ENCODE measurements at regions not wholly inside any gene's neighbourhood (a gene's known extent, or its start where the extent isn't known, plus 50 kb on each side); places are given as distances from the start of the nearest gene placed in this dataset.

DNA sequence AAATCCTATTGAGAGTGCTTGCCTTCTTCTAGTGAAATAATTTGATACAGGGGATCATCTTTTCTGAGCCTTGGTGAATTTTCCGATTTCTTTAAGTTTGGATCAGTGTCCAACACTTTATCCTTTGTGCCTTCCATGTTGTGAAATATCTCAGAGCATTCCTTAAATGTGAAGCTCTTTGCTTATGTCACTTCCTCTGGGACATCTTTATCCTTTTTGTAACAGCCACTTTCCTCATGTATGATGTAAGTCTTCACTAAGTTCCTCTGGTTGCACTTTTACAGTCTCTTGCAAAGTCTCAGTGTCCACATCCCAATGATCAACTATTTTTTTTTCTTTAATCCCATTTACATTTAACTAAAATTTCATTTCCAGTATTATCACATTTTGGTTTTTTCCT lies 254.2 kb downstream of the EN1 start (continued):
- TF ChIP-seq, protein P1, sequence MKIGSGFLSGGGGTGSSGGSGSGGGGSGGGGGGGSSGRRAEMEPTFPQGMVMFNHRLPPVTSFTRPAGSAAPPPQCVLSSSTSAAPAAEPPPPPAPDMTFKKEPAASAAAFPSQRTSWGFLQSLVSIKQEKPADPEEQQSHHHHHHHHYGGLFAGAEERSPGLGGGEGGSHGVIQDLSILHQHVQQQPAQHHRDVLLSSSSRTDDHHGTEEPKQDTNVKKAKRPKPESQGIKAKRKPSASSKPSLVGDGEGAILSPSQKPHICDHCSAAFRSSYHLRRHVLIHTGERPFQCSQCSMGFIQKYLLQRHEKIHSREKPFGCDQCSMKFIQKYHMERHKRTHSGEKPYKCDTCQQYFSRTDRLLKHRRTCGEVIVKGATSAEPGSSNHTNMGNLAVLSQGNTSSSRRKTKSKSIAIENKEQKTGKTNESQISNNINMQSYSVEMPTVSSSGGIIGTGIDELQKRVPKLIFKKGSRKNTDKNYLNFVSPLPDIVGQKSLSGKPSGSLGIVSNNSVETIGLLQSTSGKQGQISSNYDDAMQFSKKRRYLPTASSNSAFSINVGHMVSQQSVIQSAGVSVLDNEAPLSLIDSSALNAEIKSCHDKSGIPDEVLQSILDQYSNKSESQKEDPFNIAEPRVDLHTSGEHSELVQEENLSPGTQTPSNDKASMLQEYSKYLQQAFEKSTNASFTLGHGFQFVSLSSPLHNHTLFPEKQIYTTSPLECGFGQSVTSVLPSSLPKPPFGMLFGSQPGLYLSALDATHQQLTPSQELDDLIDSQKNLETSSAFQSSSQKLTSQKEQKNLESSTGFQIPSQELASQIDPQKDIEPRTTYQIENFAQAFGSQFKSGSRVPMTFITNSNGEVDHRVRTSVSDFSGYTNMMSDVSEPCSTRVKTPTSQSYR (CRISPR knock-in tag; IDR thresholded peaks at IDR 0.05) = no peak
- TF ChIP-seq ZNF416 (CRISPR knock-in tag; IDR thresholded peaks at IDR 0.05) = no peak
- no peak for TF ChIP-seq HMGA2 (CRISPR knock-in tag; IDR thresholded peaks at IDR 0.05)
- TF ChIP-seq JUN (CRISPR knock-in tag; IDR thresholded peaks at IDR 0.05) = no peak
- TF ChIP-seq, protein P2, sequence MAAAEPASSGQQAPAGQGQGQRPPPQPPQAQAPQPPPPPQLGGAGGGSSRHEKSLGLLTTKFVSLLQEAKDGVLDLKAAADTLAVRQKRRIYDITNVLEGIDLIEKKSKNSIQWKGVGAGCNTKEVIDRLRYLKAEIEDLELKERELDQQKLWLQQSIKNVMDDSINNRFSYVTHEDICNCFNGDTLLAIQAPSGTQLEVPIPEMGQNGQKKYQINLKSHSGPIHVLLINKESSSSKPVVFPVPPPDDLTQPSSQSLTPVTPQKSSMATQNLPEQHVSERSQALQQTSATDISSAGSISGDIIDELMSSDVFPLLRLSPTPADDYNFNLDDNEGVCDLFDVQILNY (CRISPR knock-in tag; IDR thresholded peaks at IDR 0.05) = no peak
- TF ChIP-seq, protein P3, sequence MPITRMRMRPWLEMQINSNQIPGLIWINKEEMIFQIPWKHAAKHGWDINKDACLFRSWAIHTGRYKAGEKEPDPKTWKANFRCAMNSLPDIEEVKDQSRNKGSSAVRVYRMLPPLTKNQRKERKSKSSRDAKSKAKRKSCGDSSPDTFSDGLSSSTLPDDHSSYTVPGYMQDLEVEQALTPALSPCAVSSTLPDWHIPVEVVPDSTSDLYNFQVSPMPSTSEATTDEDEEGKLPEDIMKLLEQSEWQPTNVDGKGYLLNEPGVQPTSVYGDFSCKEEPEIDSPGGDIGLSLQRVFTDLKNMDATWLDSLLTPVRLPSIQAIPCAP (CRISPR knock-in tag; IDR thresholded peaks at IDR 0.05) = no peak
- TF ChIP-seq, protein P4, sequence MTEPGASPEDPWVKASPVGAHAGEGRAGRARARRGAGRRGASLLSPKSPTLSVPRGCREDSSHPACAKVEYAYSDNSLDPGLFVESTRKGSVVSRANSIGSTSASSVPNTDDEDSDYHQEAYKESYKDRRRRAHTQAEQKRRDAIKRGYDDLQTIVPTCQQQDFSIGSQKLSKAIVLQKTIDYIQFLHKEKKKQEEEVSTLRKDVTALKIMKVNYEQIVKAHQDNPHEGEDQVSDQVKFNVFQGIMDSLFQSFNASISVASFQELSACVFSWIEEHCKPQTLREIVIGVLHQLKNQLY (CRISPR knock-in tag; IDR thresholded peaks at IDR 0.05) = no peak
- TF ChIP-seq NFE2L1 (CRISPR knock-in tag; IDR thresholded peaks at IDR 0.05) = no peak
- no peak for TF ChIP-seq ZNF121 (CRISPR knock-in tag; IDR thresholded peaks at IDR 0.05)
- TF ChIP-seq, protein P5, sequence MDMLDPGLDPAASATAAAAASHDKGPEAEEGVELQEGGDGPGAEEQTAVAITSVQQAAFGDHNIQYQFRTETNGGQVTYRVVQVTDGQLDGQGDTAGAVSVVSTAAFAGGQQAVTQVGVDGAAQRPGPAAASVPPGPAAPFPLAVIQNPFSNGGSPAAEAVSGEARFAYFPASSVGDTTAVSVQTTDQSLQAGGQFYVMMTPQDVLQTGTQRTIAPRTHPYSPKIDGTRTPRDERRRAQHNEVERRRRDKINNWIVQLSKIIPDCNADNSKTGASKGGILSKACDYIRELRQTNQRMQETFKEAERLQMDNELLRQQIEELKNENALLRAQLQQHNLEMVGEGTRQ (CRISPR knock-in tag; IDR thresholded peaks at IDR 0.05) = no peak
- no peak for TF ChIP-seq FOXP1 (CRISPR knock-in tag; IDR thresholded peaks at IDR 0.05; ENCODE audit: borderline replicate concordance)
- no peak for TF ChIP-seq GABPB1 (CRISPR knock-in tag; IDR thresholded peaks at IDR 0.05)

DNA sequence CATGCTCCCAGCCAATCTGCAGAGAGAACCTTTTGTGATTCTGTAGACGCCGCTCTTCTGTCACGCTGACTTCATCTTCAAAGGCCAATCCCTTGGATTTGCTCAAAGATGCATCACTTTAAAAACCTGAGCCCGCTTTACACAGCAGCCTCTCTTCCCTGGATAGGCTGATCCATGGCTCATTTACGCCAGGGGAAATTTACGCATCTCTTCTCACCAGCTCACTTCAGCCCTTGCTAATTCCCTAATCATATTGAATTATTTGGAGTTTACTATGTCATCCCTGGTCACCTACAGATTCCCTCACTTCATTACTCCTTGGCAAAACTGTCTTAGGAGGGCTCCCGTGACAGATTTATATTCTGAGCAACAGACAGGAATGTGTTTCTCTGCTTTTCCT lies 256.2 kb downstream of the EN1 start:
- H3K4me1 Mint-ChIP-seq = peaks cover 14% of the 10 kb centered on the region
- CTCF ChIA-PET = no interaction called here
- H3K9me3 Mint-ChIP-seq = peaks cover 5% of the 10 kb centered on the region; the same call in 1 of the 2 replicates
- H3K27me3 Mint-ChIP-seq (ENCODE audit: low read depth) = no peaks in the 10 kb centered on the region; the same call in 1 of the 2 replicates
- no peak for TF ChIP-seq NFE2L1 (CRISPR knock-in tag; IDR thresholded peaks at IDR 0.05)
- no peak for TF ChIP-seq CREM (CRISPR knock-in tag; IDR thresholded peaks at IDR 0.05)
- POLR2A ChIA-PET = no interaction called here
- H3K27ac Mint-ChIP-seq = no peak overlapping the region
- DNase-seq (ENCODE audit: low spot score) = no peak
- ATAC-seq = no peak
- H3K4me3 Mint-ChIP-seq = no peak overlapping the region
- H3K36me3 Mint-ChIP-seq = no peaks in the 10 kb centered on the region

DNA sequence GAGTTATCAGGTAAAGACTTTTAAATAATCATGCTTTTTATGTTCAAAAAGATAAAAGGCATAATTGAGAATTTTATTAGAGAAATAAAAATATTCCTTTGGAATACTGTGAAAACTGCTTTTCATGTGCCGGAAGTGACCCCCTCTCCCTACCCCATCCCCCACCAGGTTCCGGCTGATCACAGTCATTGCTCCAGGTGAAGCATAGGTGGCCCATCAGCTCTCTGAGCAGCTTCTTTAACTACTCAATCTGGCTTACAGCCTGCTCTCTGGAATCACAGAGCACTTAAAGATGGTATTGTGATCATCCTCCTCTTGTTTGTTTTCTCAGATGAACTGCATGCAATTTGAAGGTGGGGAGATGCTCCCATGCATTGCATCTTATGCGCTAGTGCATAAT lies 257.7 kb downstream of the EN1 start:
- DNase-seq (ENCODE audit: low spot score) = peak; percentile 19
- CTCF ChIA-PET = interaction anchor here (1.0 kb wide), 1 partner anchor 50 kb away, joined by 7 read pairs; no protein-coding TSS in a partner anchor
- TF ChIP-seq, protein P6, sequence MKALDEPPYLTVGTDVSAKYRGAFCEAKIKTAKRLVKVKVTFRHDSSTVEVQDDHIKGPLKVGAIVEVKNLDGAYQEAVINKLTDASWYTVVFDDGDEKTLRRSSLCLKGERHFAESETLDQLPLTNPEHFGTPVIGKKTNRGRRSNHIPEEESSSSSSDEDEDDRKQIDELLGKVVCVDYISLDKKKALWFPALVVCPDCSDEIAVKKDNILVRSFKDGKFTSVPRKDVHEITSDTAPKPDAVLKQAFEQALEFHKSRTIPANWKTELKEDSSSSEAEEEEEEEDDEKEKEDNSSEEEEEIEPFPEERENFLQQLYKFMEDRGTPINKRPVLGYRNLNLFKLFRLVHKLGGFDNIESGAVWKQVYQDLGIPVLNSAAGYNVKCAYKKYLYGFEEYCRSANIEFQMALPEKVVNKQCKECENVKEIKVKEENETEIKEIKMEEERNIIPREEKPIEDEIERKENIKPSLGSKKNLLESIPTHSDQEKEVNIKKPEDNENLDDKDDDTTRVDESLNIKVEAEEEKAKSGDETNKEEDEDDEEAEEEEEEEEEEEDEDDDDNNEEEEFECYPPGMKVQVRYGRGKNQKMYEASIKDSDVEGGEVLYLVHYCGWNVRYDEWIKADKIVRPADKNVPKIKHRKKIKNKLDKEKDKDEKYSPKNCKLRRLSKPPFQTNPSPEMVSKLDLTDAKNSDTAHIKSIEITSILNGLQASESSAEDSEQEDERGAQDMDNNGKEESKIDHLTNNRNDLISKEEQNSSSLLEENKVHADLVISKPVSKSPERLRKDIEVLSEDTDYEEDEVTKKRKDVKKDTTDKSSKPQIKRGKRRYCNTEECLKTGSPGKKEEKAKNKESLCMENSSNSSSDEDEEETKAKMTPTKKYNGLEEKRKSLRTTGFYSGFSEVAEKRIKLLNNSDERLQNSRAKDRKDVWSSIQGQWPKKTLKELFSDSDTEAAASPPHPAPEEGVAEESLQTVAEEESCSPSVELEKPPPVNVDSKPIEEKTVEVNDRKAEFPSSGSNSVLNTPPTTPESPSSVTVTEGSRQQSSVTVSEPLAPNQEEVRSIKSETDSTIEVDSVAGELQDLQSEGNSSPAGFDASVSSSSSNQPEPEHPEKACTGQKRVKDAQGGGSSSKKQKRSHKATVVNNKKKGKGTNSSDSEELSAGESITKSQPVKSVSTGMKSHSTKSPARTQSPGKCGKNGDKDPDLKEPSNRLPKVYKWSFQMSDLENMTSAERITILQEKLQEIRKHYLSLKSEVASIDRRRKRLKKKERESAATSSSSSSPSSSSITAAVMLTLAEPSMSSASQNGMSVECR (CRISPR knock-in tag; IDR thresholded peaks at IDR 0.05; ENCODE audit: borderline replicate concordance) = no peak
- TF ChIP-seq NR2C2 (CRISPR knock-in tag; IDR thresholded peaks at IDR 0.05) (no peak), CBFB (CRISPR knock-in tag; IDR thresholded peaks at IDR 0.05; ENCODE audit: low read depth) (no peak), ZNF121 (CRISPR knock-in tag; IDR thresholded peaks at IDR 0.05) (no peak), ZNF232 (CRISPR knock-in tag; IDR thresholded peaks at IDR 0.05) (no peak), GABPB1 (CRISPR knock-in tag; IDR thresholded peaks at IDR 0.05) (no peak)
- TF ChIP-seq, protein P7, sequence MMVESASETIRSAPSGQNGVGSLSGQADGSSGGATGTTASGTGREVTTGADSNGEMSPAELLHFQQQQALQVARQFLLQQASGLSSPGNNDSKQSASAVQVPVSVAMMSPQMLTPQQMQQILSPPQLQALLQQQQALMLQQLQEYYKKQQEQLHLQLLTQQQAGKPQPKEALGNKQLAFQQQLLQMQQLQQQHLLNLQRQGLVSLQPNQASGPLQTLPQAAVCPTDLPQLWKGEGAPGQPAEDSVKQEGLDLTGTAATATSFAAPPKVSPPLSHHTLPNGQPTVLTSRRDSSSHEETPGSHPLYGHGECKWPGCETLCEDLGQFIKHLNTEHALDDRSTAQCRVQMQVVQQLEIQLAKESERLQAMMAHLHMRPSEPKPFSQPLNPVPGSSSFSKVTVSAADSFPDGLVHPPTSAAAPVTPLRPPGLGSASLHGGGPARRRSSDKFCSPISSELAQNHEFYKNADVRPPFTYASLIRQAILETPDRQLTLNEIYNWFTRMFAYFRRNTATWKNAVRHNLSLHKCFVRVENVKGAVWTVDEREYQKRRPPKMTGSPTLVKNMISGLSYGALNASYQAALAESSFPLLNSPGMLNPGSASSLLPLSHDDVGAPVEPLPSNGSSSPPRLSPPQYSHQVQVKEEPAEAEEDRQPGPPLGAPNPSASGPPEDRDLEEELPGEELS (CRISPR knock-in tag; IDR thresholded peaks at IDR 0.05) = no peak
- TF ChIP-seq, protein P8, sequence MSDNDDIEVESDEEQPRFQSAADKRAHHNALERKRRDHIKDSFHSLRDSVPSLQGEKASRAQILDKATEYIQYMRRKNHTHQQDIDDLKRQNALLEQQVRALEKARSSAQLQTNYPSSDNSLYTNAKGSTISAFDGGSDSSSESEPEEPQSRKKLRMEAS (CRISPR knock-in tag; IDR thresholded peaks at IDR 0.05) = no peak

More for the DNA sequence above, 257.7 kb downstream of the EN1 start:
- Mint-ChIP-seq H3K36me3 (no peaks in the 10 kb centered on the region), H3K9me3 (no peaks in the 10 kb centered on the region), H3K27ac (no peak overlapping the region), H3K4me3 (no peak overlapping the region), H3K4me1 (peaks cover 18% of the 10 kb centered on the region), H3K27me3 (ENCODE audit: low read depth) (no peaks in the 10 kb centered on the region)
- ATAC-seq = peak; percentile 90
- POLR2A ChIA-PET = no interaction called here

Measured in WTC11 (cell line).